ENCODE measurements at regions not wholly inside any gene's neighbourhood (a gene's known extent, or its start where the extent isn't known, plus 50 kb on each side); places are given as distances from the start of the nearest gene placed in this dataset.
"Not testable (repeated sequence)": the region's sequence is repeated elsewhere in the genome, so short reads cannot be mapped to it uniquely, and the experiment has no call there.

GRCh38 chr11:91075032-91075695, 852.3 kb upstream of the CHORDC1 start:
- DNase-seq (no peak), ATAC-seq (no peak)
- Histone ChIP-seq H3K4me3 (no peak overlapping the region), H3K27ac (no peak overlapping the region), H3K27me3 (no peaks in the 10 kb centered on the region), H3K36me3 (no peaks in the 10 kb centered on the region), H3K4me1 (no peaks in the 10 kb centered on the region), H3K9me3 (no peaks in the 10 kb centered on the region)
- intact Hi-C loops (cut with DNase I): no loop called here
- TF ChIP-seq, protein P1, sequence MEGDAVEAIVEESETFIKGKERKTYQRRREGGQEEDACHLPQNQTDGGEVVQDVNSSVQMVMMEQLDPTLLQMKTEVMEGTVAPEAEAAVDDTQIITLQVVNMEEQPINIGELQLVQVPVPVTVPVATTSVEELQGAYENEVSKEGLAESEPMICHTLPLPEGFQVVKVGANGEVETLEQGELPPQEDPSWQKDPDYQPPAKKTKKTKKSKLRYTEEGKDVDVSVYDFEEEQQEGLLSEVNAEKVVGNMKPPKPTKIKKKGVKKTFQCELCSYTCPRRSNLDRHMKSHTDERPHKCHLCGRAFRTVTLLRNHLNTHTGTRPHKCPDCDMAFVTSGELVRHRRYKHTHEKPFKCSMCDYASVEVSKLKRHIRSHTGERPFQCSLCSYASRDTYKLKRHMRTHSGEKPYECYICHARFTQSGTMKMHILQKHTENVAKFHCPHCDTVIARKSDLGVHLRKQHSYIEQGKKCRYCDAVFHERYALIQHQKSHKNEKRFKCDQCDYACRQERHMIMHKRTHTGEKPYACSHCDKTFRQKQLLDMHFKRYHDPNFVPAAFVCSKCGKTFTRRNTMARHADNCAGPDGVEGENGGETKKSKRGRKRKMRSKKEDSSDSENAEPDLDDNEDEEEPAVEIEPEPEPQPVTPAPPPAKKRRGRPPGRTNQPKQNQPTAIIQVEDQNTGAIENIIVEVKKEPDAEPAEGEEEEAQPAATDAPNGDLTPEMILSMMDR (IDR thresholded peaks at IDR 0.05): no peak
- no peak for TF ChIP-seq POLR2A (IDR thresholded peaks at IDR 0.05)
- 30% methylated on average over 2 of the region's 2 CpGs for WGBS (ENCODE audit: insufficient coverage, low coverage, low lambda C conversion rate, missing lambda C conversion rate)

- H3K27me3 ChIP-seq: no peaks in the 10 kb centered on the region
- intact Hi-C loops (cut with DNase I): no loop called here
- TF ChIP-seq POLR2A (IDR thresholded peaks at IDR 0.05): no peak
- DNase-seq (no peak), ATAC-seq (no peak)
- no peak overlapping the region for H3K4me3 ChIP-seq
- H3K4me1 ChIP-seq: no peaks in the 10 kb centered on the region
- H3K9me3 ChIP-seq: no peaks in the 10 kb centered on the region
- no peak overlapping the region for H3K27ac ChIP-seq
- 30% methylated on average over 1 of the region's 2 CpGs for WGBS (ENCODE audit: insufficient coverage, low coverage, low lambda C conversion rate, missing lambda C conversion rate)
- no peaks in the 10 kb centered on the region for H3K36me3 ChIP-seq
Observed at GRCh38 chr11:91067666-91068065, 844.8 kb upstream of the CHORDC1 start.

GRCh38 chr11:91066456-91067047, 843.7 kb upstream of the CHORDC1 start:
- H3K27me3 ChIP-seq: no peaks in the 10 kb centered on the region
- no peaks in the 10 kb centered on the region for H3K36me3 ChIP-seq
- H3K4me3 ChIP-seq: no peak overlapping the region
- intact Hi-C loops (cut with DNase I): no loop called here
- no peaks in the 10 kb centered on the region for H3K4me1 ChIP-seq
- 41% methylated on average over 5 of the region's 5 CpGs for WGBS (ENCODE audit: insufficient coverage, low coverage, low lambda C conversion rate, missing lambda C conversion rate)
- no peaks in the 10 kb centered on the region for H3K9me3 ChIP-seq
- ATAC-seq (no peak), DNase-seq (no peak)
- TF ChIP-seq, protein P1 (IDR thresholded peaks at IDR 0.05): no peak
- no peak for TF ChIP-seq POLR2A (IDR thresholded peaks at IDR 0.05)
- no peak overlapping the region for H3K27ac ChIP-seq

DNA sequence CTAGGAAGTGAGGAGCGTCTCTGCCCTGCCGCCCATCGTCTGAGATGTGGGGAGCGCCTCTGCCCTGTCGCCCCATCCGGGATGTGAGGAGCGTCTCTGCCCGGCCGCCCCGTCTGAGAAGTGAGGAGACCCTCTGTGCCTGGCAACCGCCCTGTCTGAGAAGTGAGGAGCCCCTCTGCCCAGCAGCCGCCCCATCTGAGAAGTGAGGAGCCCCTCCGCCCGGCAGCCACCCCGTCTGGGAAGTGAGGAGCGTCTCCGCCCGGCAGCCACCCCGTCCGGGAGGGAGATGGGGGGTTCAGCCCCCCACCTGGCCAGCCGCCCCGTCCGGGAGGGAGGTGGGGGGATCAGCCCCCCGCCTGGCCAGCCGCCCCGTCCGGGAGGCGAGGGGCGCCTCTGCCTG, 840.5 kb upstream of the CHORDC1 start:
- ATAC-seq; H3K4me3 ChIP-seq; H3K27ac ChIP-seq; H3K4me1 ChIP-seq; H3K27me3 ChIP-seq; intact Hi-C loops (cut with DNase I); H3K9me3 ChIP-seq; H3K36me3 ChIP-seq: not testable (repeated sequence)
- no CpG with 5 or more reads among the region's 29 CpGs for WGBS (ENCODE audit: insufficient coverage, low coverage, low lambda C conversion rate, missing lambda C conversion rate)
- peak in 1 of 3 donors; percentile 44 for DNase-seq

DNA sequence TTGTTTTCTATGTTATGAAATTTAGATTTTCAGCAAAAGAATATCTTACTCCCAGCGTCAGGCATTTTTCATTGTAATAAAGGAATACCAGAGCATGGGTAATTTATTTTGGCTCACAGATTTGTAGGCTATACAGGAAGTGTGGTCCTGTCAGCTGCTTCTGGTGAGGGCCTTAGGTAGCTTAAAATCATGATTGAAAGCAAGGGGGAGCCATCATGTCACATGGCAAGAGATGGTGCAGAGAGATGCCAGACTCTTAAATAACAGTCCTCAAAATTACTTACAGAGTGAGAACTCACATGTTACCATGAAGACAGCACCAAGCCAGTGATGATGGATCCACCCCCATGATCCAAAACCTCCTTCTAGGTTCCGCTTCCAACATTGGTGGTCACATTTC, 825.0 kb upstream of the CHORDC1 start:
- intact Hi-C loops (cut with DNase I): no loop called here
- no peak overlapping the region for H3K27ac ChIP-seq
- no peak overlapping the region for H3K4me3 ChIP-seq
- no peaks in the 10 kb centered on the region for H3K27me3 ChIP-seq
- no peaks in the 10 kb centered on the region for H3K9me3 ChIP-seq
- ATAC-seq: no peak
- 58% methylated on average over 2 of the region's 2 CpGs for WGBS (ENCODE audit: insufficient coverage, low coverage, low lambda C conversion rate, missing lambda C conversion rate)
- no peak for TF ChIP-seq POLR2A (IDR thresholded peaks at IDR 0.05)
- TF ChIP-seq, protein P1 (IDR thresholded peaks at IDR 0.05): no peak
- no peaks in the 10 kb centered on the region for H3K4me1 ChIP-seq
- no peak for DNase-seq
- no peaks in the 10 kb centered on the region for H3K36me3 ChIP-seq
